DND-41 (cell line): ENCODE measurements at regions not wholly inside any gene's neighbourhood (a gene's known extent, or its start where the extent isn't known, plus 50 kb on each side); places are given as distances from the start of the nearest gene placed in this dataset.
"Not testable (repeated sequence)": the region's sequence is repeated elsewhere in the genome, so short reads cannot be mapped to it uniquely, and the experiment has no call there.

Source experiments
- ATAC-seq: fragments of 200-7000 bp; cut with Tn5 transposase; 3 replicates; pipeline ENCODE4 v1.9.1; 2021; ENCODE audit warnings: low read depth; ENCODE audit not compliant: insufficient read depth
- DNase-seq: peaks from one replicate; pipeline ENCODE4 v3.0.0-alpha.2; 2020
- H2AFZ ChIP-seq: 2 replicates; pipeline ENCODE4 v1.6.0; 2012; ENCODE audit warnings: low read depth, low read length
- H3K27ac ChIP-seq: 2 replicates; pipeline ENCODE4 v1.5.1; 2012; ENCODE audit warnings: low read length, inconsistent platforms
- H3K27me3 ChIP-seq: fragments of 200-600 bp; sonication (generic); 2 replicates; pipeline ENCODE4 v1.6.0; 2012; ENCODE audit warnings: low read length, mild to moderate bottlenecking, inconsistent platforms; ENCODE audit not compliant: insufficient read depth, poor library complexity
- H3K36me3 ChIP-seq: 2 replicates; pipeline ENCODE4 v1.5.1; 2012; ENCODE audit warnings: low read length, inconsistent platforms; ENCODE audit not compliant: insufficient read depth
- H3K4me1 ChIP-seq: 2 replicates; pipeline ENCODE4 v1.5.1; 2012; ENCODE audit warnings: mild to moderate bottlenecking, low read length; ENCODE audit not compliant: insufficient read depth
- H3K4me2 ChIP-seq: 2 replicates; pipeline ENCODE4 v1.6.0; 2012; ENCODE audit warnings: mild to moderate bottlenecking, moderate library complexity, low read length, inconsistent platforms; ENCODE audit not compliant: insufficient read depth
- H3K4me3 ChIP-seq, 2 experiments: fragments of 200-600 bp in 1 of 2; shearing (Covaris generic) in 1 of 2; 2 replicates each; pipeline ENCODE4 v1.5.1; 2012 to 2016; ENCODE audit warnings: inconsistent platforms in 2 of 2, low read length in 2 of 2, mild to moderate bottlenecking in 2 of 2, low read depth in 1 of 2, moderate library complexity in 1 of 2
- H3K79me2 ChIP-seq: 2 replicates; pipeline ENCODE4 v1.6.0; 2012; ENCODE audit warnings: low read length, inconsistent platforms; ENCODE audit not compliant: insufficient read depth
- H3K9ac ChIP-seq: 2 replicates; pipeline ENCODE4 v1.6.0; 2012; ENCODE audit warnings: low read depth, mild to moderate bottlenecking, inconsistent platforms, low read length, moderate library complexity
- H3K9me3 ChIP-seq: 2 replicates; pipeline ENCODE4 v1.5.1; 2012; ENCODE audit warnings: low read length, moderate library complexity, mild to moderate bottlenecking, inconsistent platforms; ENCODE audit not compliant: insufficient read depth, severe bottlenecking
- H4K20me1 ChIP-seq: 2 replicates; pipeline ENCODE4 v1.6.0; 2012; ENCODE audit warnings: low read length; ENCODE audit not compliant: insufficient read depth
- CTCF ChIP-seq: IDR thresholded peaks from 2 replicates; pipeline ENCODE4 v1.5.1; 2012; ENCODE audit warnings: borderline replicate concordance, low read length, moderate library complexity, mild to moderate bottlenecking; ENCODE audit not compliant: poor library complexity, severe bottlenecking; ENCODE audit errors: extremely low read depth
- EZH2 ChIP-seq: IDR thresholded peaks from 3 replicates; pipeline ENCODE4 v1.6.1; 2012; ENCODE audit warnings: borderline replicate concordance, low read depth, mild to moderate bottlenecking, moderate library complexity, low read length, inconsistent platforms; ENCODE audit not compliant: severe bottlenecking

- peaks cover 8% of the 10 kb centered on the region for H3K4me1 ChIP-seq
- H3K36me3 ChIP-seq: no peaks in the 10 kb centered on the region
- H2AFZ ChIP-seq: no peak overlapping the region
- no peaks in the 10 kb centered on the region for H3K27me3 ChIP-seq
- DNase-seq (no peak), ATAC-seq (no peak; the same call in 2 of the 3 replicates)
- no peak for TF ChIP-seq CTCF
- TF ChIP-seq EZH2: no peak
- no peak overlapping the region for H3K9ac ChIP-seq
- H3K27ac ChIP-seq: no peak overlapping the region
- H3K4me2 ChIP-seq: no peak overlapping the region
- no peaks in the 10 kb centered on the region for H3K79me2 ChIP-seq
- H3K4me3 ChIP-seq: no peak overlapping the region
- no peaks in the 10 kb centered on the region for H3K9me3 ChIP-seq
- H4K20me1 ChIP-seq: no peaks in the 10 kb centered on the region
Observed at GRCh38 chr3:177338697-177339219, 141.5 kb upstream of the TBL1XR1 start.

GRCh38 chr3:177339220-177339703 lies 142.0 kb upstream of the TBL1XR1 start:
- peak; percentile 57 for ATAC-seq
- not testable (repeated sequence) for H3K4me1 ChIP-seq, H3K27ac ChIP-seq, H3K27me3 ChIP-seq, H3K79me2 ChIP-seq, H3K9ac ChIP-seq, H3K36me3 ChIP-seq, H2AFZ ChIP-seq, H4K20me1 ChIP-seq, DNase-seq, H3K9me3 ChIP-seq, H3K4me2 ChIP-seq, H3K4me3 ChIP-seq

DNA sequence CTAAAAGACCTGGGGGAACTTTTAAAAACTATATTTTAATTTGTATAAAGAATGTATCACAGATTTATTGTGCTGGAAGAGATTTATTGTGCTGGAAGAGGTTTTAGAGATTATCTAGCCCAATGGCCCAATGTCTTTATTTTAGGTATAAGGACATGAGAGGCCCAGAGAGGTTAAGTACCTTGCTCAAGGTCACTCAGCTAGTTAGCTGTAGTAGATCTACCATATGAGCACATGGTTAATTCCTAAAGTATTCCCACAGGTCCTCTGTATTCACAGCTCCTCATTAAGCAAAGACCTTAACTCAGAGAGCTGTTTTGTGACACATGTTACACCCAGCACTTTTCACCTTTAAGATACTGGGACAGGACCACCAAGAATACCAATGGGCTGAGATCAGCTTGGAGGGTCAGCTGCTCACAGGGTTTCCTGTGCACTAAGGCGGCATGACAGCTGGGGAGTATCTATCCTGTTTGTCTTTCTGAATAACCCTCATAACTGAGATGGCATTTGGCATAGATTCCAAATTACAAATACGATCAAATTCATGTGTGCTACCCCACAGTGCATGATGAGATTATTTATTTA lies 143.1 kb upstream of the TBL1XR1 start:
- Histone ChIP-seq H3K79me2 (no peaks in the 10 kb centered on the region), H4K20me1 (no peaks in the 10 kb centered on the region), H3K27me3 (no peaks in the 10 kb centered on the region), H3K9me3 (no peaks in the 10 kb centered on the region), H2AFZ (no peak overlapping the region), H3K36me3 (no peaks in the 10 kb centered on the region), H3K9ac (no peak overlapping the region), H3K4me1 (peaks cover 17% of the 10 kb centered on the region), H3K4me2 (no peak overlapping the region), H3K27ac (no peak overlapping the region), H3K4me3 (no peak overlapping the region)
- no peak for ATAC-seq
- no peak for DNase-seq
- TF ChIP-seq CTCF (no peak), EZH2 (no peak)

GRCh38 chr3:177341736-177342419 lies 144.6 kb upstream of the TBL1XR1 start:
- Histone ChIP-seq H3K27me3 (no peaks in the 10 kb centered on the region), H3K4me2 (no peak overlapping the region), H3K4me3 (no peak overlapping the region), H2AFZ (no peak overlapping the region), H3K4me1 (peaks cover 26% of the 10 kb centered on the region), H3K27ac (no peak overlapping the region), H4K20me1 (no peaks in the 10 kb centered on the region), H3K9ac (no peak overlapping the region), H3K79me2 (no peaks in the 10 kb centered on the region), H3K36me3 (no peaks in the 10 kb centered on the region), H3K9me3 (no peaks in the 10 kb centered on the region)
- no peak for TF ChIP-seq CTCF
- no peak for TF ChIP-seq EZH2
- DNase-seq (no peak), ATAC-seq (no peak)
